ENCODE measurements at regions not wholly inside any gene's neighbourhood (a gene's known extent, or its start where the extent isn't known, plus 50 kb on each side); places are given as distances from the start of the nearest gene placed in this dataset.

- TF ChIP-seq GATA2 (IDR thresholded peaks at IDR 0.05; ENCODE audit: low read depth, low read length) = no peak
- TF ChIP-seq GATA3 (IDR thresholded peaks at IDR 0.05; ENCODE audit: low read depth, low read length) = no peak
These were observed 92.1 kb upstream of the COL21A1 start for GRCh38 chr6:56339524-56339923.
